ENCODE measurements at regions not wholly inside any gene's neighbourhood (a gene's known extent, or its start where the extent isn't known, plus 50 kb on each side); places are given as distances from the start of the nearest gene placed in this dataset.

GRCh38 chr5:135135530-135136226 lies 101.7 kb upstream of the PITX1 start:
- no peak for DNase-seq

- no peak for DNase-seq
Measured at GRCh38 chr5:135134691-135135381, 100.8 kb upstream of the PITX1 start.

- DNase-seq, result no peak
Measured at GRCh38 chr5:135133698-135134515, 99.9 kb upstream of the PITX1 start.

- no peak for DNase-seq
Measured at GRCh38 chr5:135133181-135133580, 99.2 kb upstream of the PITX1 start.

- no peak for DNase-seq
Measured at GRCh38 chr5:135131801-135132680, 98.0 kb upstream of the PITX1 start.

- DNase-seq, result no peak
Measured at GRCh38 chr5:135130261-135131215, 96.5 kb upstream of the PITX1 start.

- DNase-seq, result no peak
Measured at GRCh38 chr5:135129307-135129706, 95.3 kb upstream of the PITX1 start.

GRCh38 chr5:135128361-135128760 lies 94.3 kb upstream of the PITX1 start:
- DNase-seq, result no peak

GRCh38 chr5:135127439-135128240 lies 93.6 kb upstream of the PITX1 start:
- no peak for DNase-seq

GRCh38 chr5:135126688-135127438 lies 92.8 kb upstream of the PITX1 start:
- no peak for DNase-seq

GRCh38 chr5:135124724-135125123 lies 90.7 kb upstream of the PITX1 start:
- no peak for DNase-seq

GRCh38 chr5:135124128-135124527 lies 90.1 kb upstream of the PITX1 start:
- no peak for DNase-seq

GRCh38 chr5:135122797-135123196 lies 88.8 kb upstream of the PITX1 start:
- DNase-seq, result no peak

- DNase-seq, result no peak
Measured at GRCh38 chr5:135120951-135121350, 86.9 kb upstream of the PITX1 start.

GRCh38 chr5:135119481-135119880 lies 85.5 kb upstream of the PITX1 start:
- DNase-seq, result no peak

GRCh38 chr5:135117590-135117989 lies 83.6 kb upstream of the PITX1 start:
- DNase-seq, result no peak

GRCh38 chr5:135116160-135116561 lies 82.1 kb upstream of the PITX1 start:
- no peak for DNase-seq

- DNase-seq, result no peak
Measured at GRCh38 chr5:135115591-135115990, 81.6 kb upstream of the PITX1 start.

- DNase-seq, result no peak
Measured at GRCh38 chr5:135114759-135115158, 80.7 kb upstream of the PITX1 start.
